GM10248 (cell line): ENCODE measurements at regions not wholly inside any gene's neighbourhood (a gene's known extent, or its start where the extent isn't known, plus 50 kb on each side); places are given as distances from the start of the nearest gene placed in this dataset.

Source experiments
- CTCF ChIA-PET: fragments of 300-600 bp; sonication (Branson Sonifier 250); formaldehyde crosslinking; extraction: SDS; loops from one replicate; lab custom pipeline; 2021; ENCODE audit warnings: antibody characterized with exemption; lab: Yijun Ruan, JAX
- POLR2A ChIA-PET: fragments of 350-650 bp; sonication (Branson Sonifier 250); formaldehyde crosslinking; extraction: SDS; loops from one replicate; lab custom pipeline; 2020; ENCODE audit warnings: antibody characterized with exemption; lab: Yijun Ruan, JAX
- DNase-seq: peaks from one replicate; pipeline ENCODE4 v3.0.0; 2012; ENCODE audit errors: extremely low spot score
- TF ChIP-seq, protein P1 (sequence below): IDR thresholded peaks from 2 replicates; pipeline ENCODE4 v1.5.1; 2012; ENCODE audit warnings: mild to moderate bottlenecking, low read depth; ENCODE audit errors: extremely low read depth, missing control alignments, control extremely low read depth

DNA sequence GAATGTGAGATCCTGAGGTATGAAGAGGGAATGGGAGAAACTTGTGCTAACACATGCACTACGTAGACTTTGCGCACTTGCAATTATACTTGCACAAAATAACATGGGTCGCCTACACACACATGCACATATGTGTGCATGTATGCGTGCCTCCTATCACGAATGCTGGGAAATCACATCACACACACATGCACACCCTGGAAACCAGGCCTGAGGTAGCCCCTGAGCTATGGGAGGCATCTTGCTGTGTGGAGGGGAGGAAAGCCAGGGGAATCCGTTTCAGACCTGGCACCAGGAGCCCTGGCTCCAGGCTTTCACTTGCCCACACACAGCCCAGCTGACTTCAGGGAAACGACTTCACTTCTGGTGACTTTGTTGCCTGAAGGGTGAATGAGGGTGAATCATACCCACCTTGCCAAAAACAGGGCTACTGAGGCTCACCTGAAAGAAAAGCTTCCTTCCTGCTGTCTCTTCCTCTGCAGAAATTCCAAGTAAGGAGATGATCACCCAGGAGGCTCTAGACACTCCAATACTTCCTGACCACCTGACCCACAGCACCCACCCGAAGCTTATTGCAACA lies 136.0 kb upstream of the NGF start:
- POLR2A ChIA-PET = no interaction called here
- TF ChIP-seq, protein P1, sequence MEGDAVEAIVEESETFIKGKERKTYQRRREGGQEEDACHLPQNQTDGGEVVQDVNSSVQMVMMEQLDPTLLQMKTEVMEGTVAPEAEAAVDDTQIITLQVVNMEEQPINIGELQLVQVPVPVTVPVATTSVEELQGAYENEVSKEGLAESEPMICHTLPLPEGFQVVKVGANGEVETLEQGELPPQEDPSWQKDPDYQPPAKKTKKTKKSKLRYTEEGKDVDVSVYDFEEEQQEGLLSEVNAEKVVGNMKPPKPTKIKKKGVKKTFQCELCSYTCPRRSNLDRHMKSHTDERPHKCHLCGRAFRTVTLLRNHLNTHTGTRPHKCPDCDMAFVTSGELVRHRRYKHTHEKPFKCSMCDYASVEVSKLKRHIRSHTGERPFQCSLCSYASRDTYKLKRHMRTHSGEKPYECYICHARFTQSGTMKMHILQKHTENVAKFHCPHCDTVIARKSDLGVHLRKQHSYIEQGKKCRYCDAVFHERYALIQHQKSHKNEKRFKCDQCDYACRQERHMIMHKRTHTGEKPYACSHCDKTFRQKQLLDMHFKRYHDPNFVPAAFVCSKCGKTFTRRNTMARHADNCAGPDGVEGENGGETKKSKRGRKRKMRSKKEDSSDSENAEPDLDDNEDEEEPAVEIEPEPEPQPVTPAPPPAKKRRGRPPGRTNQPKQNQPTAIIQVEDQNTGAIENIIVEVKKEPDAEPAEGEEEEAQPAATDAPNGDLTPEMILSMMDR = no peak
- no peak for DNase-seq
- CTCF ChIA-PET = no interaction called here

DNA sequence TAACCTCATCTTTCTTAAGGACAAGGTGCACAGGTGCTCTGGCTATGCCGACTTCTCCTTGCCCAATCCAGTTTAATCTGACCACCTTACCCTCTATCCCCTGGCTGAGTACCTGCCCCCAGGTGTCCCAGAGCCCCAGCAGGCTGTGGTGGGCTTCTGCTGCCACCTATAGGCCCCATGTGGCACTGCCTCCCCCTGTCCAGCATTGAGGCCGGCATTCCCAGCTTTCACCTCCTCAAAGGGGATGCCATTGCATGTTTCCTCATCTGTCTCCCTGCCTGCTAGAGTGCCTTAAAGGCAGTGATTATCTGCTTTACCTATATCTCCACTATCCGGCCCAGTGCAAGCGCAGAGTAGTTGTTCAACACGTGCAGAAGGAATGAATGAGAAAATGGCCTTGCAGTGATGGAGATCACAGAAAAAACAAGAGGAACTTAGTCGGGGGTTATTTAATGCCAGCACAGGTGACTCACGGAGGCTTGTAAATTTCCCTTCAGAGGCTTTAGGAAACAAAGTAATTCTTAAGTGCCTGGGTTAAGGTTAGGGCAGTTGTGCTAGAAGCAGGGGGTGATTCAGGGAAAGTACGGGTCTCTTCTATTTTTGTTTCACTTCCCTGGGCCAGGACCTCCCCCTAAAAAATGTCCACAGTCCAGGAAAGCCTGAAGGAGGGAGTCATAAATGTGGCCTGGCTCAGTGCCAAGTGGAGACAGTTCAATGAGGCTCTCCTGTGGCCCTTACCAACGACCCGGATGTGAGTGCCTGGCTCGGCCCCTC lies 131.8 kb upstream of the NGF start:
- ChIA-PET CTCF (interaction anchor here (0.6 to 4.2 kb wide), 11 partner anchors 10 to 358 kb away, joined by 3 to 62 read pairs (median 3); no protein-coding TSS in a partner anchor), POLR2A (no interaction called here)
- TF ChIP-seq, protein P1 = peak; percentile 73
- peak; percentile 54 for DNase-seq

DNA sequence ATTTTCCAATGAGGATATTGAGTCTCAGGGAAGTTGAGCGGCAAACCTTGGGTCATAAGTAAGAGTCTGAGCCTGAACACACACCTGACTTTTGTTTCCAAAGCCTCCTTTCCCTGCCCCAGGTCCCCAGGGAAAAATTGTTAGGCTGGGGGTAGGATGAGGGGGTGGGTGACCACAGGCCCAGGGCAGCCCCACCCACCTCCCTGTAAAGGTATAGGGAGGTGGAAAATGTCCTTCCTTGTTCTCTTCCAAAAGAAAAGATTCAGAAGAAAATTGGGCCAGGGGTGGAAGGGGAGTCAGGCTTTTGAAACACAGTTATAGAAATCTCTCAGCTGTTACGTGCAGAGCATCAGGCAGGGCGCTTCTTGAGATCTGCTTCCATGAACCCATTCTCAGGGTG lies 129.7 kb upstream of the NGF start:
- ChIA-PET POLR2A (no interaction called here), CTCF (interaction anchor here (4.2 kb wide), 1 partner anchor 329 kb away, joined by 62 read pairs; no protein-coding TSS in a partner anchor)
- TF ChIP-seq, protein P1 = no peak
- DNase-seq = no peak

DNA sequence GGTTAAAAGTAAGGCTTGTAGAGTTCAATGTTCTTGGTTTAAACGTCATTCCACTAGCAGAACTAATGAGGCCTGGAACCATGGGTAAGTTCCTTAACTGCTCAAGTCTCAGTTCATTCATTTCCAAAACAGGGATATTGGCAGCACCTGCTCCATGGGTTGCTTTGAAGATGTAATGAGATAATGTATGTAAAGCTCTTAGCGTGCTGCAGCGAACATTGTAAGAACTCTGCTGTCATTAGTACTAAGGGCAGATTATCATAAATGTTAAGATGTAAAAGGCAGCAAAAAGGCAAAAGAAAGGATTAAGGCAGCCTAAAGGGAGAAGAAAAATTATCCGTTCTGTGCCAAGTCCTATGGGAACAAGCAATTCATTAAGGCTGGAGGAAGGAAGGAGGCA lies 129.1 kb upstream of the NGF start:
- ChIA-PET CTCF (no interaction called here), POLR2A (no interaction called here)
- TF ChIP-seq, protein P1 = no peak
- no peak for DNase-seq

DNA sequence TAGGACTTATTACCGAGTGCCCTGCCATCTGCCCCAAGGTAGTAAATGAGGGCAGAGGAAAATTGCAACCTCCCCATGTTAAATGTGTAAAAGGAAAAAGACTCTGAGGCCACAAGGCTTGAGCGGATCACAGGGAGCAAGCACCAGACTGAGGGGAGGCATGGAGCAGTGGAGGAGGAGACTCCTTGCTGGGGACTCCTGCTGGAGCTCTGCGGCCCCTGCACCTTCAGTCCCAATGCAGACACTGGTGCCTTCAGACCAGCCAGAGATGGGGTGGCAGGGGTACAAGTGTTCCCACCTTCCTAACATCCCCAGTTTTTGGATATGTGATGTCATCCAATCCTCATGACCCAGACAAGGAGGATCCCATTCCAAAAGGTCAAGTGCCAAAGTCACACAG lies 128.4 kb upstream of the NGF start:
- ChIA-PET CTCF (interaction anchor here (0.8 to 2.8 kb wide), 3 partner anchors 10 to 326 kb away, joined by 3 to 8 read pairs (median 4); no protein-coding TSS in a partner anchor), POLR2A (no interaction called here)
- no peak for DNase-seq
- TF ChIP-seq, protein P1 = no peak

DNA sequence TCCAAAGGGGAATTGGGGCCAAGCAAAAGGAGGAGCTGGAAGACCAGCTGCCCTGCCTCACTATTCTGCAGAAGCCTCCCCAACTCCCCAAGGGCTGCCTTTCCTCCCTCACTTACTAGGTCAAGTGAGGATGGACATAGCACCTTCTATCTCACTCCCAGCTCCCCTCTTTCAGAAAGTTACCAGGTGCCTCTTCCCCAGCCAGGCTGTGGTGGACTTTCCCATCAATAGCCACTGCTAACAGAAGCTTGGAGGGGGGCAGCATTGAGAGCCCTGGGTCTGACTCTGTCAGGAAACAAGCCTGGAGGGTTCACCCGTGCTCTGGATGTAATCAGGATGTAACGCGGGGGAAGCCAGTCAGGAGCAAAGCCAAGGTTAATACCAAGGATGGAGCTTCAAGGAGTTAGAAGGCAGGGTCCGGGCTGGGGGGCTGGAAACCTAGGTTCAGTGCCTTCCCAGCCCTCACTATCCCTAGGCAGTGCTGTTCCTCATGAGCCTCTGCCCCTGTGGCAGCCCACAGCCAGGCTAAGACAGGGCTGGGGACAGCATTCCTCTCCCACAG lies 127.8 kb upstream of the NGF start:
- TF ChIP-seq, protein P1 = no peak
- CTCF ChIA-PET = interaction anchor here (1.1 to 2.8 kb wide), 3 partner anchors 11 to 18 kb away, joined by 4 to 8 read pairs (median 5); no protein-coding TSS in a partner anchor
- DNase-seq = no peak
- POLR2A ChIA-PET = no interaction called here
